H9 (cell line): ENCODE measurements at regions not wholly inside any gene's neighbourhood (a gene's known extent, or its start where the extent isn't known, plus 50 kb on each side); places are given as distances from the start of the nearest gene placed in this dataset.

Source experiments
- DNase-seq: peaks from one replicate; pipeline ENCODE4 v3.0.0-alpha.2; 2017
- H2AFZ ChIP-seq: one replicate; pipeline ENCODE4 v1.6.1; 2013; ENCODE audit warnings: mild to moderate bottlenecking, low read length, control low read depth, moderate library complexity
- H2AK5ac ChIP-seq: 2 replicates; pipeline ENCODE4 v1.6.1; 2013; ENCODE audit warnings: low read length, control low read depth, mixed read lengths; ENCODE audit not compliant: insufficient read length
- H2BK120ac ChIP-seq: one replicate; pipeline ENCODE4 v1.6.1; 2013; ENCODE audit warnings: low read depth, mild to moderate bottlenecking, low read length, control low read depth, inconsistent platforms; ENCODE audit not compliant: poor library complexity, severe bottlenecking
- H2BK12ac ChIP-seq: 2 replicates; pipeline ENCODE4 v1.6.1; 2013; ENCODE audit warnings: low read length, control low read depth, mixed read lengths, low read depth; ENCODE audit not compliant: insufficient read length
- H2BK15ac ChIP-seq: 2 replicates; pipeline ENCODE4 v1.6.1; 2013; ENCODE audit warnings: low read depth, low read length, control low read depth
- H2BK20ac ChIP-seq: one replicate; pipeline ENCODE4 v1.6.1; 2013; ENCODE audit warnings: low read depth, mild to moderate bottlenecking, low read length, control low read depth, inconsistent platforms; ENCODE audit not compliant: poor library complexity, severe bottlenecking
- H2BK5ac ChIP-seq: 2 replicates; pipeline ENCODE4 v1.6.1; 2013; ENCODE audit warnings: low read length, control low read depth, mixed read lengths; ENCODE audit not compliant: insufficient read length
- H3K14ac ChIP-seq: 2 replicates; pipeline ENCODE4 v1.6.1; 2013; ENCODE audit warnings: low read length, control low read depth; ENCODE audit not compliant: insufficient read depth
- H3K18ac ChIP-seq: 2 replicates; pipeline ENCODE4 v1.6.1; 2013; ENCODE audit warnings: low read depth, mild to moderate bottlenecking, mixed read lengths, low read length, control low read depth; ENCODE audit not compliant: insufficient read length
- H3K23ac ChIP-seq: 2 replicates; pipeline ENCODE4 v1.6.1; 2013; ENCODE audit warnings: low read length, control low read depth, mixed read lengths, low read depth; ENCODE audit not compliant: insufficient read length
- H3K23me2 ChIP-seq: 2 replicates; pipeline ENCODE4 v1.6.1; 2013; ENCODE audit warnings: low read depth, mild to moderate bottlenecking, mixed read lengths, low read length, control low read depth; ENCODE audit not compliant: insufficient read length, poor library complexity, severe bottlenecking
- H3K27ac ChIP-seq: 2 replicates; pipeline ENCODE4 v1.5.1; 2013; ENCODE audit warnings: low read length, control low read depth, mixed read lengths, low read depth; ENCODE audit not compliant: insufficient read length
- H3K27me3 ChIP-seq: 2 replicates; pipeline ENCODE4 v1.6.1; 2013; ENCODE audit warnings: low read length, control low read depth, inconsistent platforms; ENCODE audit not compliant: insufficient read depth
- H3K4ac ChIP-seq: 2 replicates; pipeline ENCODE4 v1.6.1; 2013; ENCODE audit warnings: low read depth, mild to moderate bottlenecking, control low read depth, inconsistent platforms, low read length, moderate library complexity
- H3K4me1 ChIP-seq: 2 replicates; pipeline ENCODE4 v1.6.1; 2013; ENCODE audit warnings: low read length, control low read depth, inconsistent platforms; ENCODE audit not compliant: insufficient read depth
- H3K4me2 ChIP-seq: 2 replicates; pipeline ENCODE4 v1.6.1; 2013; ENCODE audit warnings: low read length, control low read depth, mixed read lengths; ENCODE audit not compliant: insufficient read length, insufficient read depth
- H3K56ac ChIP-seq: 2 replicates; pipeline ENCODE4 v1.6.1; 2013; ENCODE audit warnings: low read depth, mild to moderate bottlenecking, mixed read lengths, low read length, control low read depth; ENCODE audit not compliant: insufficient read length
- H3K79me1 ChIP-seq: 2 replicates; pipeline ENCODE4 v1.6.1; 2013; ENCODE audit warnings: low read depth, mild to moderate bottlenecking, moderate library complexity, low read length, control low read depth, inconsistent platforms; ENCODE audit not compliant: insufficient read depth, poor library complexity, severe bottlenecking
- H3K79me2 ChIP-seq: 2 replicates; pipeline ENCODE4 v1.6.1; 2013; ENCODE audit warnings: low read length, control low read depth, inconsistent platforms; ENCODE audit not compliant: insufficient read depth
- H3K9ac ChIP-seq: 2 replicates; pipeline ENCODE4 v1.6.1; 2013; ENCODE audit warnings: low read length, control low read depth, mixed read lengths; ENCODE audit not compliant: insufficient read length; ENCODE audit errors: extremely low read depth
- H3K9me3 ChIP-seq: one replicate; pipeline ENCODE4 v1.6.1; 2013; ENCODE audit warnings: low read depth, low read length, inconsistent platforms; ENCODE audit not compliant: control insufficient read depth
- H3T11ph ChIP-seq: one replicate; pipeline ENCODE4 v1.6.1; 2013; ENCODE audit warnings: mild to moderate bottlenecking, low read length, control low read depth, inconsistent platforms
- H4K20me1 ChIP-seq: one replicate; pipeline ENCODE4 v1.6.1; 2013; ENCODE audit not compliant: control insufficient read depth, insufficient read length, insufficient read depth
- H4K5ac ChIP-seq: 2 replicates; pipeline ENCODE4 v1.6.1; 2013; ENCODE audit warnings: low read depth, mild to moderate bottlenecking, mixed read lengths, low read length, control low read depth; ENCODE audit not compliant: insufficient read length
- H4K8ac ChIP-seq: replicated peaks from 2 replicates; pipeline ENCODE4 v1.6.1; 2013; ENCODE audit warnings: low read length, control low read depth, mixed read lengths, low read depth; ENCODE audit not compliant: insufficient read length
- H4K91ac ChIP-seq: 2 replicates; pipeline ENCODE4 v1.6.1; 2013; ENCODE audit warnings: low read depth, mild to moderate bottlenecking, moderate library complexity, mixed read lengths, low read length, control low read depth; ENCODE audit not compliant: insufficient read length
- H3K27ac Mint-ChIP-seq, 3 experiments: 2 replicates in 2 of 3; 3 replicates in 1 of 3; pipeline ENCODE4 v1.8.0; 2020 to 2021; ENCODE audit warnings: mixed read lengths in 3 of 3, mild to moderate bottlenecking in 1 of 3, moderate library complexity in 1 of 3
- H3K27me3 Mint-ChIP-seq: 2 replicates; pipeline ENCODE4 v1.8.0; 2021; ENCODE audit warnings: low read depth, mild to moderate bottlenecking, moderate library complexity, mixed read lengths
- H3K36me3 Mint-ChIP-seq, 3 experiments: 2 replicates in 2 of 3; 3 replicates in 1 of 3; pipeline ENCODE4 v1.8.0; 2020 to 2021; ENCODE audit warnings: low read depth in 3 of 3, mixed read lengths in 3 of 3; ENCODE audit not compliant: insufficient read depth in 1 of 3
- H3K4me1 Mint-ChIP-seq, 2 experiments: 2 replicates each; pipeline ENCODE4 v1.8.0; 2020; ENCODE audit warnings: mixed read lengths in 2 of 2
- H3K4me3 Mint-ChIP-seq, 2 experiments: 2 replicates in 1 of 2; 3 replicates in 1 of 2; pipeline ENCODE4 v1.8.0; 2020 to 2021; ENCODE audit warnings: mild to moderate bottlenecking in 2 of 2, mixed read lengths in 2 of 2, moderate library complexity in 1 of 2
- H3K9me3 Mint-ChIP-seq, 2 experiments: 2 replicates in 1 of 2; 3 replicates in 1 of 2; pipeline ENCODE4 v1.8.0; 2020; ENCODE audit warnings: mild to moderate bottlenecking in 2 of 2, mixed read lengths in 2 of 2, moderate library complexity in 1 of 2
- CTCF ChIP-seq: fragments of 200-600 bp; sonication (generic); conservative IDR thresholded peaks from 3 replicates; pipeline ENCODE4 v1.8.0; 2021; ENCODE audit warnings: antibody characterized with exemption, mild to moderate bottlenecking
- WGBS: extraction: QIAGEN DNeasy Blood & Tissue Kit; methylation state at CpG from one replicate; pipeline ENCODE4 v1.1.7; 2013; ENCODE audit warnings: missing lambda C conversion rate, low lambda C conversion rate, mixed read lengths; ENCODE audit not compliant: insufficient read length; ENCODE audit errors: extremely low coverage; 5-methylcytosine and 5-hydroxymethylcytosine counted together

- no peaks in the 10 kb centered on the region for H4K20me1 ChIP-seq
- H2BK15ac ChIP-seq = no peak overlapping the region
- no peak overlapping the region for H2BK12ac ChIP-seq
- H3K79me2 ChIP-seq = no peaks in the 10 kb centered on the region
- TF ChIP-seq CTCF = no peak
- no peak for DNase-seq
- no peak overlapping the region for H3K23ac ChIP-seq
- no peak overlapping the region for H2BK5ac ChIP-seq
- no peaks in the 10 kb centered on the region for H3K27me3 ChIP-seq
- H2BK20ac ChIP-seq = no peak overlapping the region
- H3K27ac ChIP-seq = no peak overlapping the region
- no peak overlapping the region for H3T11ph ChIP-seq
- Mint-ChIP-seq H3K4me3 (no peak overlapping the region), H3K9me3 (peaks cover 0 to 7% of the 10 kb centered on the region in 2 experiments; a peak in 2 of 5 replicates), H3K4me1 (0 out of 4 replicates have a peak, but pooled peaks cover 0 to 4% of the 10 kb centered on the region in 2 experiments), H3K27me3 (no peaks in the 10 kb centered on the region), H3K27ac (no peak overlapping the region), H3K36me3 (peaks cover 0 to 9% (median 0%) of the 10 kb centered on the region in 3 experiments; a peak in 2 of 7 replicates)
- no peak overlapping the region for H2AK5ac ChIP-seq
- H3K79me1 ChIP-seq = no peaks in the 10 kb centered on the region
- H3K4ac ChIP-seq = no peak overlapping the region
- no peak overlapping the region for H2AFZ ChIP-seq
- H3K9ac ChIP-seq = no peak overlapping the region
- H3K9me3 ChIP-seq = no peaks in the 10 kb centered on the region
- no peaks in the 10 kb centered on the region for H3K4me1 ChIP-seq
- no peak overlapping the region for H4K5ac ChIP-seq
- no peak overlapping the region for H3K14ac ChIP-seq
- H4K91ac ChIP-seq = no peak overlapping the region
- H3K4me2 ChIP-seq = no peak overlapping the region
- no peak overlapping the region for H2BK120ac ChIP-seq
- no peaks in the 10 kb centered on the region for H3K23me2 ChIP-seq
- H3K56ac ChIP-seq = no peak overlapping the region
- no peak overlapping the region for H3K18ac ChIP-seq
- no peak overlapping the region for H4K8ac ChIP-seq
- WGBS = no CpG with 5 or more reads among the region's 1 CpG
These were observed 501.0 kb downstream of the IGSF11 start for GRCh38 chr3:118533676-118534075.
